DMS153 treated with DMSO at 0.1 percent for 48 hours (cell line): ENCODE measurements at regions not wholly inside any gene's neighbourhood (a gene's known extent, or its start where the extent isn't known, plus 50 kb on each side); places are given as distances from the start of the nearest gene placed in this dataset.
A peak's percentile ranks its signal among the peaks of the same experiment; 100 is the strongest.
"Not testable (repeated sequence)": the region's sequence is repeated elsewhere in the genome, so short reads cannot be mapped to it uniquely, and the experiment has no call there.

Experiments used
- DNase-seq: peaks from one replicate; lab custom pipeline; 2025; ENCODE audit not compliant: unreplicated experiment; lab: John Stamatoyannopoulos, UW

- no peak for DNase-seq
These were observed 401.9 kb upstream of the NDST4 start for GRCh38 chr4:115515366-115515765.

- no peak for DNase-seq
These were observed 401.3 kb upstream of the NDST4 start for GRCh38 chr4:115514675-115515074.

GRCh38 chr4:115505326-115505725 is 391.9 kb upstream of the NDST4 start:
- no peak for DNase-seq

DNA sequence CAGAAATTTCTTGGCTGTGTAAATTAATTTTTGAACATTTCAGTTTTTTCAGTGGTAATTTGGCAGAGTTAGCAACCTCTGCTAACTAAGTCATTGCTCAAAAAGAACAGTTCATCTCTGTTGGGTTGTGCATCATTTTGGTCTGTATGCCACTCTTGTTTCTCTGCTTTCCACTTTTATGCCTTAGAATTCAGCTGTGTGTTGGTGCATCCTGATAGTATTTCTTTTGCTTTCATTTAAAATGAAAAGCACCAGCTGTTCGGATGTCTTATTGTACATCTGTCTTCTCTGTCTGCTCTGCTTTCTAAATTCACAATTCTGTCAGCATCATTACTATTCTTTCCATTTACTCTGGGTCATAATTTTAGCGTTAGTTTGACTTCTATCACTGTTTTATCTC is 388.2 kb upstream of the NDST4 start:
- DNase-seq: no peak

DNA sequence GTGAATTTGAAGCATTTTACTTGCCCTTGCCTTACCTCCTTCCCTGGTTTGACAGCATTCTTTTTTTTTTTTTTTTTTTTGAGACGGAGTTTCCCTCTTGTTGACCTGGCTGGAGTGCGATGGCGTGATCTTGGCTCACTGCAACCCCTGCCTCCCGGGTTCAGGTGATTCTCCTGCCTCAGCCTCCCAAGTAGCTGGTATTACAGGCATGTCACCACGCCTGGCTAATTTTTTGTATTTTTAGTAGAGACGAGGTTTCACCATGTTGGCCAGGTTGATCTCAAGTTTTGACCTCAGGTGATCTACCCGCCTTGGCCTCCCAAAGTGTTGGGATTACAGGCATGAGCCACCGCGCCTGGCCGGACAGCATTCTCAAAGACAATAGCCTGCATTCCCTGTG is 380.4 kb upstream of the NDST4 start:
- not testable (repeated sequence) for DNase-seq

GRCh38 chr4:115491686-115492085 is 378.3 kb upstream of the NDST4 start:
- DNase-seq: no peak

- no peak for DNase-seq
These were observed 375.9 kb upstream of the NDST4 start for GRCh38 chr4:115489279-115489678.

DNA sequence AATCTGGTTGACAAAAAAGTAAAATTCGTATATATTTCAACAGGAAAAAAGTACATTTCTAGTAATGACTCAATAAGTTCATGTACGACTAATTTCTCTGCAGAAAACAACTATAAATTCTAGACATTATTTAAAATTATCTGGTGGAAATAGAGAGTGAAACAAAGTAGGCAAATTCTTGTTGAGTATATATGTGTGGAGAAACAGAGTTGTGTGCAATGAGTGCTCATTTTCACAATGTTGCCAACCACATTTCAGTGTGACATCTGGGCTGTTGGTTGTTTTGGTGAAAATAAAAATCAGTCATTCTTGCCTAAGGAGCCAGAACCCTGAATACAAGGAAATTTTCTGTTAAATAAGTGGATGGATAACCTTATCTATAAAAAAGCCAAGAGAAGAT is 372.0 kb upstream of the NDST4 start:
- no peak for DNase-seq

DNA sequence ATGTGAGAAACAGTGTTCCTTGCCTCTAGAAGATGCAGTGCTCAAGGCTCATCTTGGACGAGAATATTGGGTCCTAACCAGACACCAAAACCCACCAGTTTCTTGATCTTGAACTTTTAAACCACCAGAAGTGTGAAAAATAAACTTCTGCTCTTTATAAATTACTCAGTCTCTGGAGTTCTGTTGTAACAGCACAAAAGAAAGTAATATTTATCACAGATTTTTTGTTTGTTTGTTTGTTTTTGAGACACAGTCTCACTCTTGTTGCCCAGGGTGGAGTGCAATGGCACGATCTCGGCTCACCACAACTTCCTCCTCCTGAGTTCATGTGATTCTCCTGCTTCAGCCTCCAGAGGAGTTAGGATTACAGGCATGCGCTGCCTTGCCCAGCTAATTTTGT is 371.1 kb upstream of the NDST4 start:
- no peak for DNase-seq

DNA sequence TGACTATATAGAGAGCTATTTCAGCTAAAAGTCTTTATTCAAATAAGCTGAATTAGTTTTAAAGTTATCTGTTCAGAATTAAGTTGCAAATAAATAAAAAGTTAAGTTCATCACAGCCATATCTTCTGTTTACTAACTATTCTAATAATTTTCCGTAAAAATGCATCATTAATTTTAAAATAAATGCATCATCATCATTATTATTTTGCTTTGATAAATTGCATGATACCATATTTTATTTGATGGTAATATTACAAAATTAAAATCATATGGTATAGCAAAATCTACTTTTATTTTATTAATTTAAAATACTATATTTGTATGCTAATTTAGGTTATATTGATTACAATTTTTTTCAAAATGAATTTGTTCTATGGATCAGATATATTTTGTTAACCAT is 357.3 kb upstream of the NDST4 start:
- DNase-seq: no peak

- not testable (repeated sequence) for DNase-seq
These were observed 345.9 kb upstream of the NDST4 start for GRCh38 chr4:115459301-115459700.

DNA sequence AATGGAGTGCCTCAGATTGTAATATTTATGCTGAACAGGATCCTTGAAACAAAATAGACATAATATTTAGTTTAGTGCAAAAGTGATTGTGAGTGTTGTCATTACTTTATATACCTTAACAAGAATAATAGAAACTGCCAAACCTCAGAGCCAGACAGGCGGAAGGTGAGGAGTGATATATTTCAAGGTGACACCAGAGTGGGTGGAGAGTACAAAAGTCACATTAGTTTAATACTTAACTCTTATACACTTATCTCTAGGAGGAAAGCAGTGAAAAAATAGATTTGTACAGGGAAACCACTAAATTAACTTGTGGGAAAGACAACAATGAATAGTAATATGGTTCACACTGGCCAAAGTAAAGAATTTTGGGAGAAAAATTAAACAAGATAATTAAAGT is 342.8 kb upstream of the NDST4 start:
- no peak for DNase-seq

DNA sequence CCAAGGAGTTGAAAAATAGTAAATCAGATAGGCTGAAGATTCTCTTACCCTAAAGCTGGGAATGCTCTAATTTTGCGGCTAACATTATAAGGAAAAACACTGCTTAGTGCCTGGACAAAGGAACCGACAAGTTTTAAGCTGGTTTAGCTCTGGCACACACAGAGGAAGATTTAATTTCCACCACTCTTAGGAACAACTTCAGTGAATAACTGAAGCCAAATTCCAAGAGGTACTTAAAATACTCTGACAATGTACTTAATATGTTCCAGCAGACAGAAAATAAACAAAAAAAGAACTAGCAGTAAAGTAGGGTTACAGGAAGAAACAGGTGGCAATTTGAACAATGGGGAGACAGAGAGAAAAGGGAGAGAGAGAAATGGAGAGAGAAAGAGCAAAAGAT is 340.8 kb upstream of the NDST4 start:
- no peak for DNase-seq

GRCh38 chr4:115453416-115453815 is 340.0 kb upstream of the NDST4 start:
- DNase-seq: no peak

- DNase-seq: not testable (repeated sequence)
These were observed 338.8 kb upstream of the NDST4 start for GRCh38 chr4:115452229-115452628.

- no peak for DNase-seq
These were observed 324.3 kb upstream of the NDST4 start for GRCh38 chr4:115437739-115438138.

DNA sequence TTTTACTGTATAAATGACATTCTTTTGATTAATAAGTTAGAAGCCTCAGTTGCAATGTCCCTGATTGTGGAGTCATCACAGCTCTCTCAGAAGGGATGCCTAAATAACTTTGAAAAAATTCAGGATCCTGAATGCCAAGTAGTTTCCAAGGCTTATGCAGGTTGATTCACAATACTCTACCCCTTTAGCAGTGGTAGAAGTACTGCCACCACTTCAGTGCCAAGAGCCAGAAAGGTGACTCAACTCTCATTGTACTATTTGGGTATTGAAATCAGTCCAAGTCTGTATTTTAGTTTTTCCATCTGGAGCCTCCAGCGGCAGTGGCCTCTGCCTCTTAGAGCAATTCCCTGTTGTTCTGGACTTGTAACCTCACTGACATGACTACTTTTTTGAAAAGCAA is 320.1 kb upstream of the NDST4 start:
- no peak for DNase-seq

- no peak for DNase-seq
These were observed 316.6 kb upstream of the NDST4 start for GRCh38 chr4:115430024-115430423.

DNA sequence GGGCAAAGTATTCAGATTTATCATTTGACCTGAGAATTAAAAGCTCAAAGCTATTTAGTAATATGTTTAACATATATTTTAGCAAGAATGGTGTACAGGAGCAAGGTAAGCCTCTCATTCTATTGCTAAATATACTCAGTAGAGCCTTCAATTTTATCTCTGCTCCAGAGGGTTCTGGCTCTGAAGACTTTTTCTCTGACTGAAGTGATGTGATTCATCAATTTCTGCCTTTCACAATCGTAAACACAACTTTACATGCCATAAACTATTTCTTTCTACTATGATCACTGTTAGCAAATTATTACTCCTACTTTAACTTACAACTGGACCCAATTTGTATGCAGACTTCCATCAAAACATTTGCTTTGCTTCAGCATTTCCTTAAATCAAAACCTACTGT is 315.0 kb upstream of the NDST4 start:
- no peak for DNase-seq

DNA sequence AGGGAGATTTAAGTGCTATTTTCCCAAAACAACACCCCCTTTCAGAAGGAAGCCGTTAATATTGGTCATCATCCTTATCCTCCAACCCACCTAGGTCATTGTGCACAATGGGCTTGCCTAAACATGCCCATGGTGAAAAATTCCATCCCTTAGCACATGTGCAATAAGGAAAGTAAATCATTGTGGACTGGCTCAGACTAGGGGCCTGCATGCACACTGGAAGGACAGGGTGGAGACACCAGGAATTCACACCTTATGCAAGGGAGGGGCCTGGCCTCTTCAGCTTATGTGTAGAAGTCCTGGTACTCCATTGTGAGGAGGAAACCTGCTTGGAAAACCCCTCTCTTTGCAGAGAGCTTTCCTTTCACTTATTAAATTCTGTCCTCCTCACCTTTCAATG is 311.4 kb upstream of the NDST4 start:
- peak; percentile 14 for DNase-seq

DNA sequence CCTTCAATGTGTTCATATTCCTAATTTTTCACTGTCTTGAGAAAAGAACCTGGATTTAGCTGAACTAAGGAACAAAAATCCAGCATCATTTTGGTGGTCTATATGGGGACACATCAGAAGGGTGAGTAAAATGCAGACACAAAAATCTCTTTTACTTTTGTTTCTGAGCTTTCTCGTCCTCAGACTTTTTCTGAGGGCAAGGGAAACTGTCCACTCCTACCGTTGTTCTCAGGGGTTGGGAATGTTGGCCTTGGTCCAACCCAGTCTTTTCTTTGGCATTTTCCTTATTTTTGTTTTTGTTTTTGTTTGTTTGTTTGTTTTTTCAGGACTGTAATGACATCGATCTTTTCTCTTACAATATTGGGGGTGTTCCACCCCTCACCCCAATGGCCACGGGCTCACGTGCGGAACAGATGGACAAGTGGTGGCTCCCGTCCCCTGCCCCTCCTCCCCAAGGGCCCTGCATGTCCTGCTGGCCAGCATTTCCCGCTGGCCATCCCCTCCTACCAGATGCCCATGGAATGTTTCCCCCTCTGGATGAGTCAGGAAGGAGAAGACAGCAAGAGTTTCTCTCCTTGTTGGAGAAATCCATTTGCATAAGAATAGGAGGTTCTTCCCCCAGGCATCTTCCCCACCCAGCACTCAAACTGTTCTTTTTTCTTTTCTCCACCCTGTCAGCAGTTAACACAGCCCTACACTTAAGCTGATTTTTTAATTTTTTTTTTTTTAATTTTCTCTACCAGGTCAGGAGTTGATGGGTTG is 305.4 kb upstream of the NDST4 start:
- no peak for DNase-seq

- DNase-seq: no peak
These were observed 282.6 kb upstream of the NDST4 start for GRCh38 chr4:115396034-115396433.

GRCh38 chr4:115376866-115377265 is 263.4 kb upstream of the NDST4 start:
- no peak for DNase-seq
